ENCODE measurements at regions not wholly inside any gene's neighbourhood (a gene's known extent, or its start where the extent isn't known, plus 50 kb on each side); places are given as distances from the start of the nearest gene placed in this dataset.
"Not testable (repeated sequence)": the region's sequence is repeated elsewhere in the genome, so short reads cannot be mapped to it uniquely, and the experiment has no call there.

GRCh38 chr2:51812138-51812866 lies 780.4 kb upstream of the NRXN1 start:
- Mint-ChIP-seq H3K36me3 (ENCODE audit: low read depth) (no peaks in the 10 kb centered on the region), H3K9me3 (peaks cover 5% of the 10 kb centered on the region)

DNA sequence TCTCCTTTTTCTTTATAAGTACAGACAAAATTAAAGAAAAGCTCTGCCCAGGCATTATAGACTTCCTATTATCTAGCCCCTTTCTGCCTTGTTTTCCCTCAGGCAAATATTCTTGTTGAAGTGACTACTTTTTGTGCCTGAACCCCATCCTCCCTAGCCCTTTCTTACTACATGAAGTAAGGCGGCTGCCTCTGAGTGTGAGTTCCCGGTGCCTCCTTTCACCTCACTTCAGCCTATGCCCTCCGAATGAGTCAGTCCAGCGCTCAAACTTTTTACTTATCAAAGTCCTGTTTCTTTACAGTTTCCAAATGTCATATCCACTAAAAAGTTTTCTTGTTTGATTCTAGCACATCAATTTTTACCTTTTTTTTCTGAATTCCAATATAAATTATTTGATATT lies 778.3 kb upstream of the NRXN1 start:
- Mint-ChIP-seq H3K36me3 (ENCODE audit: low read depth) (no peaks in the 10 kb centered on the region), H3K27me3 (ENCODE audit: low read depth) (no peaks in the 10 kb centered on the region), H3K4me3 (no peak overlapping the region), H3K27ac (no peak overlapping the region), H3K4me1 (ENCODE audit: low read depth) (no peaks in the 10 kb centered on the region), H3K9me3 (peaks cover 5% of the 10 kb centered on the region)

More at GRCh38 chr2:51812138-51812866, 780.4 kb upstream of the NRXN1 start:
- no peaks in the 10 kb centered on the region for H3K27me3 Mint-ChIP-seq (ENCODE audit: low read depth)
- H3K4me1 Mint-ChIP-seq (ENCODE audit: low read depth): no peaks in the 10 kb centered on the region
- H3K4me3 Mint-ChIP-seq: no peak overlapping the region
- H3K27ac Mint-ChIP-seq: no peak overlapping the region

- H3K4me1 Mint-ChIP-seq (ENCODE audit: low read depth): no peaks in the 10 kb centered on the region
Observed at GRCh38 chr2:51807229-51807628, 775.3 kb upstream of the NRXN1 start.

DNA sequence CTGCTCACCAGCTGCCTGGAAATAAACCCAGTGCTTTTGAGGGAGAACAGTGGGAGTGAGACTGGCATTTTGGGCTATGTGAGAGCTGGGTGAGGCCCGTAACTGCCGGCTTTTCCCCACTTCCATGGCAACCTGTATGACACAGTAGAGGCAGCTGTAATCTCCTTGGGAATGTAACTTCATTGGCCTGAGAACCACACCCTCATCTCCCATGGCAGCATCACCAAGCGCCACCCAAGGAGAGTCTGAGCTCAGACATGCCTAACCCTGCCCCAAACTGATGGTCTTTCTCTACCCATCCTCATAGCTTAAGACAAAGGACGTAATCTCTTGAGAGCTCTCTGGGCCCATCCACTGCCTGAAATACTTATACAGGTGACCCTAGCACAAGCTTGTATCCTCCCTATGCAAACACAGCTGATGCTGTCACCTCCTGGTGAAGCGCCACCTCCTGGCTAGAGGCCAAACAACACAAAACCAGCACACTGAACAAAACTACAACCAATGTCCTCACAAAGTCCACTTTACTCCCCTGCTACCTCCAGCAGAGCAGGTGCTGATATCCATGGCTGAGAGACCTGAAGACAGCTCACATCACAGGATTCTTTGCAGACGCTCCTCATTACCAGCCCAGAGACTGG lies 763.4 kb upstream of the NRXN1 start:
- Mint-ChIP-seq H3K9me3 (peaks cover 27% of the 10 kb centered on the region), H3K27ac (no peak overlapping the region), H3K4me3 (no peak overlapping the region), H3K4me1 (ENCODE audit: low read depth) (no peaks in the 10 kb centered on the region), H3K27me3 (ENCODE audit: low read depth) (no peaks in the 10 kb centered on the region), H3K36me3 (ENCODE audit: low read depth) (no peaks in the 10 kb centered on the region)

More at GRCh38 chr2:51807229-51807628, 775.3 kb upstream of the NRXN1 start:
- Mint-ChIP-seq H3K36me3 (ENCODE audit: low read depth) (no peaks in the 10 kb centered on the region), H3K27ac (no peak overlapping the region), H3K9me3 (peaks cover 7% of the 10 kb centered on the region), H3K4me3 (no peak overlapping the region), H3K27me3 (ENCODE audit: low read depth) (no peaks in the 10 kb centered on the region)

DNA sequence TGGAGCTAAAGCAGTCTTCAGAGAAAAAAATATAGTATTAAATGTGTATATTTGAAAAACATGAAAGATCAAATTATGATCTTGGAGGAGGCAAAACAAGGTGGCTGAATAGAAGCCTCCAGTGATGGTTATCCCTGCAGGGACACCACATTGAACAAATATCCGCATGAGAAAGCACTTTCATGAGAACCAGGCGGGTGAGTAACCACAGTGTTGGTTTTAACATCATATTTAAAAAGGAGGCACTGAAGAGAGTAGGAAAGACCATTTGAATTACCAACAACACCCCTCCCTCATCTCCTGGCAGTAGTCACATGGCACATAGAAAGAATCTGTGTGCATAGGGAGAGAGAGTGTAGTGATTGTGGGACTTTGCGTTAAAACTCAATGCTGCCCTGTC lies 759.6 kb upstream of the NRXN1 start:
- no peak overlapping the region for H3K27ac Mint-ChIP-seq
- no peaks in the 10 kb centered on the region for H3K4me1 Mint-ChIP-seq (ENCODE audit: low read depth)
- no peaks in the 10 kb centered on the region for H3K27me3 Mint-ChIP-seq (ENCODE audit: low read depth)
- H3K36me3 Mint-ChIP-seq (ENCODE audit: low read depth): no peaks in the 10 kb centered on the region
- H3K4me3 Mint-ChIP-seq: no peak overlapping the region
- peaks cover 22% of the 10 kb centered on the region for H3K9me3 Mint-ChIP-seq

- H3K27ac Mint-ChIP-seq: no peak overlapping the region
- H3K36me3 Mint-ChIP-seq (ENCODE audit: low read depth): no peaks in the 10 kb centered on the region
- peaks cover 15% of the 10 kb centered on the region for H3K9me3 Mint-ChIP-seq
- no peak overlapping the region for H3K4me3 Mint-ChIP-seq
- H3K4me1 Mint-ChIP-seq (ENCODE audit: low read depth): no peaks in the 10 kb centered on the region
- no peaks in the 10 kb centered on the region for H3K27me3 Mint-ChIP-seq (ENCODE audit: low read depth)
Observed at GRCh38 chr2:51790854-51791253, 758.9 kb upstream of the NRXN1 start.

DNA sequence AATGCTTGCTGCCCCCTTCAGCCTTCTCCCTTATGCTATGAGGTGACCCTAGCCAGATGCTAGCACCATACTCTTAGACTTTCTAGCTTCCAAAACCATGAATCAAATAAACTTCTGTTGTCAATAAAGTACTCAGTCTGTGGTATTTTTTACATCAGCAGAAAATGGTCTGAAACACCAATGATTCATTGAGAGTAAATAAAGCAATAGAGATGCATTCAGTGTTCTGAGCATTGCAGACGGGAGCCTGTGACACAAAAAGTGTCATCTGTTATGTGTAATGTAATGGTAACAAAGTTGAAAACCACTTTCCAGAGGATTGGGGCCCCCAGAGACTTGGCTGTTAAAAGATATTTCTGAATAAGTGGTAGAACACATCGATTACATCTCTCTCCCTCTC lies 758.0 kb upstream of the NRXN1 start:
- no peaks in the 10 kb centered on the region for H3K4me1 Mint-ChIP-seq (ENCODE audit: low read depth)

GRCh38 chr2:51782921-51783765 lies 751.2 kb upstream of the NRXN1 start:
- H3K36me3 Mint-ChIP-seq (ENCODE audit: low read depth): no peaks in the 10 kb centered on the region
- no peaks in the 10 kb centered on the region for H3K4me1 Mint-ChIP-seq (ENCODE audit: low read depth)
- H3K27me3 Mint-ChIP-seq (ENCODE audit: low read depth): no peaks in the 10 kb centered on the region
- H3K9me3 Mint-ChIP-seq: peaks cover 7% of the 10 kb centered on the region
- H3K4me3 Mint-ChIP-seq: no peak overlapping the region
- no peak overlapping the region for H3K27ac Mint-ChIP-seq

More for the DNA sequence above, 758.0 kb upstream of the NRXN1 start:
- H3K9me3 Mint-ChIP-seq: peaks cover 11% of the 10 kb centered on the region
- no peak overlapping the region for H3K27ac Mint-ChIP-seq
- H3K4me3 Mint-ChIP-seq: no peak overlapping the region
- H3K36me3 Mint-ChIP-seq (ENCODE audit: low read depth): no peaks in the 10 kb centered on the region
- H3K27me3 Mint-ChIP-seq (ENCODE audit: low read depth): no peaks in the 10 kb centered on the region

- no peak overlapping the region for H3K27ac Mint-ChIP-seq
- no peaks in the 10 kb centered on the region for H3K4me1 Mint-ChIP-seq (ENCODE audit: low read depth)
- H3K9me3 Mint-ChIP-seq: peaks cover 9% of the 10 kb centered on the region
- no peaks in the 10 kb centered on the region for H3K36me3 Mint-ChIP-seq (ENCODE audit: low read depth)
- H3K27me3 Mint-ChIP-seq (ENCODE audit: low read depth): no peaks in the 10 kb centered on the region
- H3K4me3 Mint-ChIP-seq: no peak overlapping the region
Observed at GRCh38 chr2:51781691-51782090, 749.8 kb upstream of the NRXN1 start.

DNA sequence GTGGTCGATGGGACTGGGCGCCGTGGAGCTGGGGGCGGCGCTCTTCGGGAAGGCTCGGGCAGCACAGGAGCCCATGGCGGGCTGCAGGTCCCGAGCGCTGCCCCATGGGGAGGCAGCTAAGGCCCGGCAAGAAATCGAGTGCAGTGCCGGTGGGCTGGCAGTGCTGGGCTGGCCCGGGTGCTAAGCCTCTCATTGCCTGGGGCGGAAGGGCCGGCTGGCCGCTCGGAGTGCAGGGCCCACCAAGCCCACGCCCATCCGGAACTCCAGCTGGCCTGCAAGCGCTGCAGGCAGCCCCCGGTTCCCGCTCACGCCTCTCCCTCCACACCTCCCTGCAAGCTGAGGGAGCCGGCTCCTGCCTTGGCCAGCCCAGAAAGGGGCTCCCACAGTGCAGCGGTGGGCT lies 748.4 kb upstream of the NRXN1 start:
- no peak overlapping the region for H3K27ac Mint-ChIP-seq
- no peaks in the 10 kb centered on the region for H3K4me1 Mint-ChIP-seq (ENCODE audit: low read depth)
- H3K9me3 Mint-ChIP-seq: peaks cover 9% of the 10 kb centered on the region
- H3K27me3 Mint-ChIP-seq (ENCODE audit: low read depth): no peaks in the 10 kb centered on the region
- no peak overlapping the region for H3K4me3 Mint-ChIP-seq
- H3K36me3 Mint-ChIP-seq (ENCODE audit: low read depth): no peaks in the 10 kb centered on the region

- H3K4me3 Mint-ChIP-seq; H3K4me1 Mint-ChIP-seq (ENCODE audit: low read depth); H3K27ac Mint-ChIP-seq; H3K27me3 Mint-ChIP-seq (ENCODE audit: low read depth); H3K36me3 Mint-ChIP-seq (ENCODE audit: low read depth): not testable (repeated sequence)
- H3K9me3 Mint-ChIP-seq: peaks cover 15% of the 10 kb centered on the region
Observed at GRCh38 chr2:51779723-51780122, 747.8 kb upstream of the NRXN1 start.

DNA sequence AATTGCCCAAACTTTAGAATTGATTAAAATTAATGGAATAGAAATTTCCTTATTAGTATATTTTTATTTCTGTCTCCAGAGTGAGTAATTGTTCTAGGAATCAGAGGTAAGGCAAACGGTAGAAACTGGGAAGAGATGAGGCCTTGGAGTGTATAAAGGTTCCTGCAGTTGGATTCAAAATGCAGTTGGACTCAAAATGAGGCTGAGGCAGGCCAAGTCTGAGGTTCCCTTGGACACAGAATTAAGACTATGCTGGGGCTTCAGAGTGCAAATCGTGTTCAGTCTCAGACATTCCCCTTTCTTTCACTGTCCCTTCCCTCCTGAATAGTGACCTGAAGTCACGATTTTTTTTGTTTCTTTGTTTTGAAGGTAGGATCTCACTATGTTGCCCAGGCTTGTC lies 746.9 kb upstream of the NRXN1 start:
- no peaks in the 10 kb centered on the region for H3K4me1 Mint-ChIP-seq (ENCODE audit: low read depth)
- no peaks in the 10 kb centered on the region for H3K36me3 Mint-ChIP-seq (ENCODE audit: low read depth)
- H3K4me3 Mint-ChIP-seq: no peak overlapping the region
- no peaks in the 10 kb centered on the region for H3K27me3 Mint-ChIP-seq (ENCODE audit: low read depth)
- H3K9me3 Mint-ChIP-seq: peaks cover 15% of the 10 kb centered on the region
- no peak overlapping the region for H3K27ac Mint-ChIP-seq

DNA sequence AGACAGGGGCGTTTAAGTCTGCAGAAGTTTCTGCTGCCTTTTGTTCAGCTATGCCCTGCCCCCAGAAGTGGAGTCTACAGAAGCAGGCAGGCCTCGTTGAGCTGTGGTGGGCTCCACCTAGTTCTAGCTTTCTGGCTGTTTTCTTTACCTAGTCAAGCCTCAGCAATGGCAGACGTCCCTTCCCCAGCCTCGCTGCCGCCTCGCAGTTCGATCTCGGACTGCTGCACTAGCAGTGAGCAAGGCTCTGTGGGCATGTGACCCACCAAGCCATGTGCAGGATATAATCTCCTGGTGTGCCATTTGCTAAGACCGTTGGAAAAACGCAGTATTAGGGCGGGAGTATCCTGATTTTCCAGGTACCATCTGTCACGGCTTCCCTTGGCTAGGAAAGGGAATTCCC lies 742.7 kb upstream of the NRXN1 start:
- H3K4me3 Mint-ChIP-seq; H3K4me1 Mint-ChIP-seq (ENCODE audit: low read depth); H3K27me3 Mint-ChIP-seq (ENCODE audit: low read depth); H3K36me3 Mint-ChIP-seq (ENCODE audit: low read depth); H3K27ac Mint-ChIP-seq: not testable (repeated sequence)
- peaks cover 31% of the 10 kb centered on the region for H3K9me3 Mint-ChIP-seq

- H3K36me3 Mint-ChIP-seq (ENCODE audit: low read depth): no peaks in the 10 kb centered on the region
- peaks cover 4% of the 10 kb centered on the region for H3K9me3 Mint-ChIP-seq
- no peaks in the 10 kb centered on the region for H3K27me3 Mint-ChIP-seq (ENCODE audit: low read depth)
- no peak overlapping the region for H3K4me3 Mint-ChIP-seq
- no peak overlapping the region for H3K27ac Mint-ChIP-seq
- H3K4me1 Mint-ChIP-seq (ENCODE audit: low read depth): no peaks in the 10 kb centered on the region
Observed at GRCh38 chr2:51760441-51760840, 728.5 kb upstream of the NRXN1 start.

- Mint-ChIP-seq H3K9me3 (peaks cover 5% of the 10 kb centered on the region), H3K4me1 (ENCODE audit: low read depth) (no peaks in the 10 kb centered on the region)
Observed at GRCh38 chr2:51758081-51758480, 726.1 kb upstream of the NRXN1 start.

More at GRCh38 chr2:51758081-51758480, 726.1 kb upstream of the NRXN1 start:
- Mint-ChIP-seq H3K4me3 (no peak overlapping the region), H3K27me3 (ENCODE audit: low read depth) (no peaks in the 10 kb centered on the region), H3K27ac (no peak overlapping the region), H3K36me3 (ENCODE audit: low read depth) (no peaks in the 10 kb centered on the region)

All from T-helper 1 cell treated with Interleukin-12 subunit alpha and Interleukin-12 subunit beta and Interleukin-4 antibody, amounts not matched to agents 30 μg/mL and 1 μg/mL, for 36 hours (primary cell).